Stimulated activated CD8-positive, alpha-beta memory T cell treated with anti-CD3 and anti-CD28 coated beads, Interleukin-4, amount 100 ng/mL, for 1 hour (primary cell): ENCODE measurements at regions not wholly inside any gene's neighbourhood (a gene's known extent, or its start where the extent isn't known, plus 50 kb on each side); places are given as distances from the start of the nearest gene placed in this dataset.

Source experiments
- DNase-seq, 2 donors: peaks; one replicate each; pipeline ENCODE4 v3.0.0-alpha.2; 2020; ENCODE audit warnings: low read depth in 2 of 2, low spot score in 1 of 2

DNA sequence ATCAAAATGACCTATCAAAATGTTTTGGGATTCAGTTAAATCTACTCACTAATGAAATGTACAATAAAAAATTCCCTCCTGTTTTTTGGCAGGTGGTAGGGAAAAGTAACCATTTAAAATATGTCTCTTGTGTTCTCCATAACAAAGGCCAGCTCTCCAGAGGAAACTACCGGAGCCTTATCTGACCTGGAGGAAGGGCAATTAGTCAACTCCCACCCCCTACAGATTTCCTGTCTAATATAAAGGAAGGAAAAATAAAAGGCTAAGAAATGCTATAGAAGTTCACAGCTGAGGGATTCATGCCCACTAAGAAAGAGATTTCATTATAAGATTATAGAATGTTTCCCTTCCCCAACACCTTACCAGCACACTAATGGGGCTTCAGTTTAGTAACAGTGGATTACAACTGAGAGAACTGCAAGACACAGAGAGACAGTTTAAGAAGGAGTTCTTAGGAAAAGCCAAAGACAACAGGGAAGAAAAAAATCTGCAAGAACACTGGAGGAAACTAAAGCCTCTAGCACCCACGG, 376.5 kb upstream of the KCNMB2 start:
- no peak for DNase-seq

GRCh38 chr3:178169421-178169820, 366.8 kb upstream of the KCNMB2 start:
- no peak for DNase-seq

DNA sequence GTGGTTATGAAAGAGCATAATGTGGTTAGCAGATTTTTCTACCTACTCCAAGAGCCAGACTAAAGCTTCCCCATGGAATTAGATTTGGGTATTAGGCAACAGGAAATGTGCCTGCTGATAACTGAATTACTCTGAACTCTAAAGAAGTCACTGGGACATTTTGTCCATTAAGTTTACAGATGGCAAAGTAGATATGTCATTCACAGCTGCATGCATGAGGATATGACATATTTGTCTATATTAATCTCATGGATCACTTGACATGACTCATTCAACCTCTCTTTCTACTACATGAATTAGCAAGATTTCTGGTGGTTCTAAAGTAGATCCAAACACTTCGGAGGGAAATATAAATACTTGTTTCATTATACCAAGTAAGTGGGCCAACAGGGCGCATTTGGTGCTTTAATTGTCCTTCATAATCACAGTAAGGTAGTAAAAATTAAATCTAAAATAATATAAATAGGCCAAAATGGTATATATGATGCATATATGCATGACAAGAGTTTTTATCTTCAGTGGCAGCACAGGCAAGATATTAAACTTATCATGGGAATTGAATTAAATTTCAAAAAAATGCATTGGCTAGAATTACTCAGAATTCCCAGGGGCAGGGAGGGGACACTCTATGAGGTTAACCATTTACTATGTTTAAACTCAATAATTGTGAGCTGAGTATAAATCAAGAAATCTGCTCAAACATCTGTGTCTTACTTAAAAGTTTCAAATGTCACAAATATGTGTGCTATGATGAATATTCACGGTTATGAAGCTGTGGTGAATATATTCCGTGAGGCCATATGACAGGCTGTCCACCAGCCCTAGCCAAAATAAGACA, 365.3 kb upstream of the KCNMB2 start:
- DNase-seq, result no peak

DNA sequence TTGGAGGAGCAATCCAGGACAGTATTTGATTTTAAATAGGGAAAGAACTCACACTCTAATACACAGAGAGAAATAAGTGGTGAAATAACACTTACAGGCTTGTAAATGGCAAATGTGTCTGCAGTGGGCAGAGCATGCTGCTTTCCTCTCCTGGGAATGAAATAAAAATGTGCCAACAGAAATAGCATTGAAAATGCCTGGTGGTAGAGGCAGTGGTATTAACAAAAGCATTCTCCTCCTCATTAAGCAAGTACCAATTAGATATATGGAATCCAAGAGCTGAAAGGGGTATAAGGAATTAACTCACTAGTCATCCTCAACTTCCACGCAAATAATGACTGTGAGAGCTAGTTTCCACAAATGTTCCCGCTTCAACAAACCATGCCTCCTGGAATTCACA, 364.1 kb upstream of the KCNMB2 start:
- DNase-seq, result no peak

DNA sequence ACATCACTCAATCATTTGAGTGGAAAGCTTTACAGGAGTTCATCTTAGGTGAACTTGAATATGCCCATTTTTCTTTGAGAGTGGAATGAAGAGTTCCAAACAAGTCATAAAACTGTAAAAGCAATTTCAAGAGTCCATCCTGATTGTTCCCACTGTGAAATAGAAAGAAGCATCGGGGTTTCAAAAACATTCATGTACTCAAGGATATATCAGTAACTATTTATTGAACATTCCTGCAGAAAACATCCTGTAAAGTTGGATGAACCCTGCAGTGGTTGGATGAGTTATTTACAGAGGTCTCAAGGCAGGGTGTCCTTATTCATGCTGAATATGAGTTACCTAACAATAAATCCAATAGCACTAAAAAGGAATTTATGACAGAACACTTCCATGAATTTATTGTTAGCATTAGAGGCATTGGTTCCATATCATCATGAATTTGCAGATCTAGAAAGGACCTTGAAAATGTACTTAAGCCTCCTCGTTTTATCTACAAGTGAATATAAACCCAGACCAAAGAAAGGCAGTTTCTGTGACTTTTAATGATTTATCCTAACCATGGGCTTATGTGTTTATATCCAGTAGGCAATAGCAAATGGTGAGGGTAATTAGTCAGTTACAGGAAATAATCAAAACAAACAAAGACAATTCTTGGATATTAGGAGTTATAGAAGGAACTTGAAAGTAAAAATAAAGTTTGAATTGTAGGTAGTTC, 361.9 kb upstream of the KCNMB2 start:
- no peak for DNase-seq

DNA sequence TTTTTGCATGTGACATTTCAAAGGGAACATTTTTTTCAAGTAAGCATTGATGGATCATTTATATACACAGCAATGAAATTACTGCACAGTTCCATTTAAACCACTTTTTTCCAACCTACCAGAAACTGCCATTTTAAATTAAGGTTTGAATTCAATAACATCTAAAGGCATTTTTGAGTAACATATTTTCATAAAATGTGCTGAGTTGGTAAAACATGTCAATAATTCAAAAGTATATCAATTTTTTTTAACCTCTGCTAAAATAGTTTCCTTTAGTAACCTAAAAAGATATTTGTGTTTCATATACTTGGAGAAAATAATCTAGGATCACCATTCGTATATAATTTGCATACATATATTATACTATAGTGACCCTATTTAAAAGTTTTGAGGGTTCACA, 355.1 kb upstream of the KCNMB2 start:
- no peak for DNase-seq

DNA sequence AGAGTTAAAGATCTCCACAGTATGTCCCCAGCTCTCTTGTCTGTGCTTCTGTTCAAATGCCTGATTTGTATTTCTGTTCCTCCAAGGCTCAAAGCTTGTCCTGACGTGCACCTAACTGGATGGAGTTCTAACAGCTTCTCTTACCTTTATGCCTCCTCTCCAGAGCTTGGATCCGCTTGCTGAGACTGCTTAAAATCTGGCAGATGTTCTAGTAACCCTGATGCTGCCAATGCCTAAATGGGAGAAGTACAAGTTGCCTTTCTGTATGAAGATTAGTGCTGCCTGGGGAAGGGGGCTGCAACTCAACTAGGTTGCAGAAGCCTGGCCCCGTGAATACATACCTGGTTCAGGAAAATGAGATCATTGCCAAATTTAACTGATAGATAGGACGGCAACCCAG, 354.5 kb upstream of the KCNMB2 start:
- DNase-seq, result no peak

DNA sequence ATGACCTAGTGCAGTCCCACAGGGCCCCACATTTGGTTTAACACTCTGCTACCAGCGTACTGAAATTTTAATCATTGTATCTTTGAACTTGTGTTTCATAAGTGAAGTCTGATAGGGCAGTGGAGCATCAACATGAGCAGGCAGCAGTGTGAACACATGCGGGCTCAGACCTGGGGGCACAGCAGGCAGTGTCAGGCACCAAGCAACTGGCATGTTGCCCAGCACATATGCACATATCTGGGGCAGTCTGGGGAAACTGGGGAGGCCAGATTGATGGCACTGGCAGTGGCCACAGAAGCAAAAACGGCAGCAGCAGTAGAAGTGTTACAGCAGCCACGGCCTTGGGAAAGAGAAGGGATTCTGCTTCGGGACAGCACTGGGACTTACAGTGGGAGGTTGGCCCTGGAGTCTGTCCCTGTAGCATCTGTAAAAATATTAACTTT, 353.9 kb upstream of the KCNMB2 start:
- no peak for DNase-seq

- no peak for DNase-seq
These were observed 351.4 kb upstream of the KCNMB2 start for GRCh38 chr3:178184833-178185232.

DNA sequence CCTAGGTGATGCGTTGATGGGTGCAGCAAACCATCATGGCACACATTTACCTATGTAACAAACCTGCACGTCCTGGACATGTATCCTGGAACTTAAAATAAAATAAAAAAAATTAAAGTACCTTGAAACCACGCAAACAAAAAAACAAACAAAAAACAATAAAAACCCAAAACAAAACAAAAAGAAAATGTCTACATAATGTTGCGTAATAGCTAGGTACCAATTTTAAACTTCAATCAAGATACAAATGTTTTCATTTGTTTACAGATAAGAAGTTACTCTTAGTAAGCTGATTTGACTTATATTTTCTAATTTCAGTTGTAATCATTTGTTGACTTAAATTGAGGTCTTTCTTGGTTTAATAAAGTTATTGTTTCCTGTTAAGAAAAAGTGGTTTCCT, 349.6 kb upstream of the KCNMB2 start:
- no peak for DNase-seq

DNA sequence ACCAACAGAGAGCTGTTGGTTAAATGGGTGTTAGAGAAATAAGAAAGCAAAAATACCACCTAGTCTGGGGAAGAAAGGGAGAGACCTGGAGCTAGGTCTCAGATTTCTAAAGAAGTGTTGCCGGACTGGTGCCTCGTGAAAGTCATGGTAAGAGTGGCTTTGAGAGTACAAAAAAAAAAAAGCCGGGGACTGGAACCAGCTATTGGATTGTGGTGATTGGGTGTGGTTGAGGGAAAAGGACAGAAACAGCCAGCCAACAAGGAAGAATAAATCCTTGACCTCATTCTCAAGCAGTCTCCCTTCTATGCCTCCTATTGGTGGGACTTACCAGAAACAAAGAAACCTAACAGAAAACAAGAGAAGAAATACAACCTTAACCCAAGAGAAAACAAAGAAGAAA, 346.4 kb upstream of the KCNMB2 start:
- DNase-seq, result no peak

GRCh38 chr3:178193846-178194245, 342.4 kb upstream of the KCNMB2 start:
- DNase-seq, result no peak

DNA sequence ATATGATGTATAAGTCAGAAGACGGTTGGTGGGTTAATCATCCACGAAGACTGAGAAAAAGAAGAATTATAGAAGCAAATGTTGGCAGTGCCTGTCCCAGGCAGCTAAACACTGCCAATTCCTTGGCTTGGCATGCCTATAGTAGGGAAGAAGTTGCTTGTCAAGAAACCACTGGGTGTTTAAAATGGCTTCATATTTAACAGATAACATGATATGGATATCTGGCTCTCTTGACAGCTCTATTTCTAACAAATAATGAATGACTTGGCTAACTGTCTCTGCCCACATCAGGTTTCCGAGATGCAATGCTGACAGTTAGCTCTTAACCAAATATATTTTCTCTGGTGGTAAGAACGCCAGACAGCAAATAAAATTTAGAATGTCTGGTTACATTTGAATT, 341.7 kb upstream of the KCNMB2 start:
- DNase-seq, result no peak

GRCh38 chr3:178195824-178196223, 340.4 kb upstream of the KCNMB2 start:
- no peak for DNase-seq

- no peak for DNase-seq
These were observed 337.9 kb upstream of the KCNMB2 start for GRCh38 chr3:178198329-178198728.

DNA sequence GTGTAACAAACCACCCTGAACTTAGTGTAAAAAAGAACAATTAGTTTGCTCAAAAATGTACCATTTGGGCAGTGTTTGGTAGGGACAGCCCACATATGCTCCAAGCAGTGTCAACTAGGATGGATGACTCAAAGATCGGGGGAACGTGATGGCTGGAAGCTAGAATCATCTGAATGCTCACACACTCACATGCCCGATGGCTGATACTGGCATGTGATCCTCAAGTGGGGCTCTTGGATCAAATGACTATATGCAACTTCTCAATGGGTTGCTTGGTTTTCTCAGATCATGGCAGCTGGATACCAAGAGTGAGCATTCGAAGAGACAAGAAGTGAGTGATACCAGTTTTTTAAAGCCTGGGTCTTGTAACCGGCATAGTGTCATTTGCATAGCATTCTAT, 335.9 kb upstream of the KCNMB2 start:
- no peak for DNase-seq

- DNase-seq, result no peak
These were observed 334.5 kb upstream of the KCNMB2 start for GRCh38 chr3:178201714-178202113.

DNA sequence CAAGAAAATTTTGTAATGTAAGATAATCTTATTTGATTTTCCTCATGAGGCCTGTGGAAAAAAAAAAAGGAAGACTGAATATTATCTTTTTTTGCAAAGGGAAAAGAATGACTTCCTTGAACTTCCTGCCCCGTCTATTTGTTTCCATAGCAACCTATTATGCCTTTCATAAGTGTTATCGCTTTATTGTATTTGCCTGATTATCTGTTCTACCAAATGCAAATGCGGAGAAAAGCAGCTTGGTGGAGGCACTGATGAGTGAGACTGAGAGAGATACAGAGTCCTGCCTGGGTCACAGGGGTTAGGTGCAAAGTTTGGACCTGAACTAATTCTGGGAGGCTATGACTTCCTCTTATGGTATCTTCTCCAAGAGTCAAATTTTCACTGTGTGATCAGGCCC, 334.0 kb upstream of the KCNMB2 start:
- no peak for DNase-seq

DNA sequence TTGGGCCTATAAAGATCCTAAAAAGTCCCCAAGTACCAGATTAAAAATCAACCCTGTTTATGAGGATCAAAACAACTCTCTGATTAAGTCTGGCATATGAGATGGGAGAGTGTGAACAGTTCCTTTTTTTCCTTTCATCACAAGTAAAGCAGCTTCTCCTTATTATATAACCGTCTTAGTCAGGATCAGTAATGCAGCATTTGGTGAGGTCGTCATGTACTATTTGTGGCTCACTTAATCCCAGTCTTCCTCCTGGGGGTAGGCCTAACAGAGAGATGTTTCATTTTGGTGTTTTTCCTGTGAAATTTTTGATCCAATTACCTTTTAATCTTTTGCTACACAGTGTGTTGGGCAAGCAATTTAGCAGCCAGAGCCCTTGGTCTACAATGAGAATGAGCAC, 333.1 kb upstream of the KCNMB2 start:
- no peak for DNase-seq

DNA sequence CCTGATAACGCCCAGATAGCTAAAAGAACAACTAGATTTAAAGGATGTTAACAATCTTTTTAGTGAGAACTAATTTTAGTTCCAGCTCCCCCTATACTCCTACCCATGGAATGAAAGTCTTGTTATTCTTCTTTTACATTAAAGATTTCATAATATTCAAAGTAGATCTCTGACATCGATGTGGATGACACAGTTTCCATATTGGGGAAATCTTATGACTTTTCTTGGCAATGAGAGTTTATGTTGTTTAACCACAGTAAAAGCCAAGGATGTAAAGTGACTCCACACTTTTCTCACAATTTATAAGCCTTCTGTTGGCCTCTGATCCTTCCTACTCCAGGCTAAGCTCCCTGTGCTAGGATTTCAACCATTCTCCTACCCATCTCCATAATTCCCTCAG, 332.6 kb upstream of the KCNMB2 start:
- no peak for DNase-seq

DNA sequence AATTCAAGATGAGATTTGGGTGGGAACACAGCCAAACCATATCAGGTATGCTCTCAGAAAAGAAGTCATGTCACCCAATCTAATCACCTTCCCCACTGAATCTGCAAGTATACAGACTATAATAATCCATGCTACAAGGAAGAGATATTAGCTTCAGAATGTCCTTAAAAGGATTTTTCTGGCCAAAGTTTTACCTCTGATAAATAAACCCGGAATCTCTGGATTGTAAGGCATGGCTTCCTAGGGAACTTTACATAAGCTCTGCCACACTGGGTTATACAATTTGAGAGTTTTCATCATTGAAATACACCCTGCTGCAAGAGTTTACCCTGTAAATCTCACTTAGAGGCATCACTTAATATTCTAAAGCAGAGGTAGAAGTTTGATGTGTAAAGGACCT, 330.5 kb upstream of the KCNMB2 start:
- DNase-seq, result no peak

GRCh38 chr3:178206521-178206920, 329.7 kb upstream of the KCNMB2 start:
- no peak for DNase-seq
